Stromal cell of bone marrow (primary cell): ENCODE measurements at regions not wholly inside any gene's neighbourhood (a gene's known extent, or its start where the extent isn't known, plus 50 kb on each side); places are given as distances from the start of the nearest gene placed in this dataset.
A peak's percentile ranks its signal among the peaks of the same experiment; 100 is the strongest.
"Not testable (repeated sequence)": the region's sequence is repeated elsewhere in the genome, so short reads cannot be mapped to it uniquely, and the experiment has no call there.

Experiments
- DNase-seq: peaks from one replicate; pipeline ENCODE4 v3.0.0-alpha.2; 2012; ENCODE audit warnings: low read depth

DNA sequence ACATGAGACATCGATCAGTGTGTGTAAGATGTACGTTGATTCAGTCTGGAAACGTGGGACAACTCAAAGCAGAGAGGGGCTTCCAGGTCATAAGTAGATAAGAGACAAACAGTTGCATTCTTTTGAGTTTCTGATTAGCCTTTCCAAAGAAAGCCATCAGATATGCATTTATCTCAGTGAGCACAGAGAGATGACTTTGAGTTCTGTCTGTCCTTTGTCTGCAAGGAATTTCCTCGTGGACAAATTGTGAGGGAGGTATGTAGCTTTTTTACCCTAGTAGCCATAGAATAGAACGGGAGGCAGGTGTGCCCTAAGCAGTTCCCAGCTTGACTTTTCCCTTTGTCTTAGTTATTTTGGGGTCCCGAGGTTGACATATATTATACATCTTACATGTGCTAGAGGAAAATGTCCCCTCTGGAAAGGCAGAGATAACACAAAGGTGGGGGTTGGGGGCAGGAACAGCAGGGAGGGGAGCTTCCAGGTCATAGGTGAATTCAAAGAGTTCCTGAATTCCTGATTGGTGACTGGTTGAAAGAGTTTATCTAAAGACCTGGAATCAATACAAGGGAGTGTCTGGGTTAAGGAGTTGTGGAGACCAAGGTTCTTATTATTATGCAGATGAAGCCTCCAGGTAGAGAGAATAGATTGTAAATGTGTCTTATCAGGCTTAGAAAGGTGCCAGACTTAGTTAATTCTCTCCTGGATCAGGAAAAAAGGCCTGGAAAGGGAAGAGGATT lies 237.0 kb downstream of the NFATC2 start:
- no peak for DNase-seq

DNA sequence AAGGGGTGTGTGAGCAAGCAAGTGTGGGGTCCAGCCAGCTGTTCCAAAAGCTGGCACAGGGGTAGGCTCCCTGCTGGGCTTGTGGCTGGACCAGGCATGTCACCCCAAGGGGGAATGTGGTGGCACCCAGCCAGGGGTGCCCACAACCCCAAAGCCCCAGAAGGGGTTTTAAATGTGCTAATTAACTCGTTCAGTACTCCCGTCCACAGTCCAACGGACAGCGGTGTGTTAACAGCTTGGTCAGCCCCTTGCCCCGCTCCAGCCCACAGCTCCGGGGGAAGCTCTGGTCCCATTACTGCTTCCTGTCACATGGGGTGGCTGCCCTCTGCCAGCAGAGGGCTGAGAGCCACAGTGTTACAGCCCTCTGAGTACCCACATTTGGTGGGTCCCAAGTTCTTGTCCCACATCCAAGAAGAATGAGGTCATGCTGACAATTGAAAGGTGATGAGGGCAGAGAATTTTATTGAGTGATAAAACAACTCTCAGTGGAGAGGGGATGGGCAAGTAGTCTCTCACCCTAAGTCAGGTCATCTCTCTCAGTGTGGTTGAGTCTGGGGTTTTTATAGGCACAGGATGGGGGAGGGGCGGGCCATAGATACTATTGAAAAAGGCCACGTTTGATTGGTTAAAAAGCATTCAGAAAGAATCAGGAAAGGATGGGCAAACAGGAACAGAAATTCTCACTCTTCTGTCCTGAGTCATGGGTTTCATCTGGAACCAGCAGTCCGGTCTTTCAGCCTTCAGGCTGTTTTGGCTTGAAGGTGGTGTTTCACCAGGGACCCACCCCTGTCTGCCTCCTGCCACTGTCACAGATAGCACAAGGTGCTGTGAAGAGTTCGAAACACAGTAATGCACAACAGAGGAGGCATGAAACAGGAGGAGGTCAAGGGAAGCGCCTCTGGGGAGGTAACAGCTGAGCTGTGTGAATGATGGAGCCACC lies 238.5 kb downstream of the NFATC2 start:
- DNase-seq, result no peak

DNA sequence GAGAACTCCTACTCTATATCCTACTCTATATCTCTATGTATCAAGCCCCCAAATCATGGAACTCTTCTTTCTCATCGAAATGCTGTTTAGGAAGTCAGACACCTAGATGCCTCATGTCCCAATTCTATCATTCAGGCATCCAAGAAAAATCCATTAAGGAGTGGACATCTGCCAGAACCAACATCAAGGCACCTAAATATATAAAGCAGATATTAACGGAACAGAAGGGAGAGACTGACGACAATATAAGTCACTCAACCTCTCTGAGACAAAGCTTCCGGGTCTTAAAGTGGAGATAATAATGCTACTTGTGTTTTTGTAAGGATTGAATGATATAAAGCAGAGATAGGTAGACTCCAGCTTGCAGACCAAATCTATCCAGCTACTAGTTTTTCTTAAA lies 241.5 kb downstream of the NFATC2 start:
- DNase-seq, result no peak

DNA sequence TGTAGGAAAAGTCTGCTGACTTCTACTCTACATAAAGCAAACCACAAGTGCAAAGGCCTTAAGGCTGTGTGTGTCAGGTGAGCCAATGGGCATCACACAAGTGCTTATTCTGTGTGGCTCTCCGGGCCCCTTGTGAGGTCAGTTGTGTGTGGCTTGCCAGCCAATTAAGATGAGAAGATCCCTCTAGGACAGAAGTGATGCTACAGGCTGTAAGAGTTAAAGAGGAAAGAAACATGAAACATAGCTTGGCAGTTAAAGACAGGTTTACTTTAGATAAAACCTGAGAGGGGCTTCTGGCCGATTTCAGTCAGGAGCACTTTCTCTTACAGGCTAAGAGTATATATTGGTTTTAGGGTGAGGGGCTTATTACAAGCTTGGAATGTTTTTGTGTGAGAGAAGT lies 242.4 kb downstream of the NFATC2 start:
- DNase-seq, result no peak

DNA sequence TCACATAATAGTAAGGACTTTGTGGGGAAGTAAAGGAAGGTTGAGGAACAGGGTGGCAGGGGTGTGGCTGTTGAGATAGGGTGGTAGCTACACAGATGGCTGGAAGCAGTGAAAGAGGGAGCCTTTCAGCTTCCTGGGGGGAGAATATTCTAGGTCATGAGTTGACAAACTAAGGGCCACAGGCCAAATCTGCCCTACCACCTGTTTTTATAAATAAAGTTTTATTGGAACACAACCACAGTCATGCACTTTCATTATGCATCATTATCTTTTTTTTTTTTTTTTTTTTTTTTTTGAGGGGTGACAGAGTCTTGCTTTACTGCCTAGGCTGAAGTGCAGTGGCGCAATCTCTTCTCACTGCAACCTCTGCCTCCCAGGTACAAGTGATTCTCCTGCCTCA lies 243.1 kb downstream of the NFATC2 start:
- DNase-seq, result no peak

DNA sequence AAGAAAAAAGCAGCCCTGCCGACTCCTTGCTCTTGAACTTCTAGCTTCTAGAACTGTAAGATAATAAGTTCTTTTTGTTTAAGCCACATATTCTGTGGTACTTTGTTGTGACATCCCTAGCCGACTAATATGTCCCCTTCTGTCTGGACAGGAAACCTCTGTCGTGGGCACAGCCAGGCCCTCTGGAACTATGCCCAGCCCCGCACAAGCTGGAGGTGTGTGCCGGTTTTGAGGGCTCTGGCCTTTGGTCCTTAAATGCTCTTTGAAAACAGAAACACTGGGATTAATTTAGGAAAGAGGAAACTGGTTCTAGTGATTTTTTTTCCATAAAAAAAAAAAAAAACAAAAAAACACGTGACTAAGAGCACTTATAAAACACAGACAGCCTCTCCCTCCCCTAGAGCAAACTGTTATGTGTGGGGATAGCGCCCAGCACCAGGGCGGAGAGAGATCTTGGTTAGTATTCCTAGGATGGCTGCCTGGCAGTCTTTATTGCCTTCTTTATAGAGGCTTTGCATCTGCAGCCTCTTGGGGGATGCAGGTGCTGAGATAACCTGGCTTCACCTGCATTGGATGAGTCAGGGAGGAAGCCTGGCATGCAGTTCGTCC lies 244.3 kb downstream of the NFATC2 start:
- no peak for DNase-seq

DNA sequence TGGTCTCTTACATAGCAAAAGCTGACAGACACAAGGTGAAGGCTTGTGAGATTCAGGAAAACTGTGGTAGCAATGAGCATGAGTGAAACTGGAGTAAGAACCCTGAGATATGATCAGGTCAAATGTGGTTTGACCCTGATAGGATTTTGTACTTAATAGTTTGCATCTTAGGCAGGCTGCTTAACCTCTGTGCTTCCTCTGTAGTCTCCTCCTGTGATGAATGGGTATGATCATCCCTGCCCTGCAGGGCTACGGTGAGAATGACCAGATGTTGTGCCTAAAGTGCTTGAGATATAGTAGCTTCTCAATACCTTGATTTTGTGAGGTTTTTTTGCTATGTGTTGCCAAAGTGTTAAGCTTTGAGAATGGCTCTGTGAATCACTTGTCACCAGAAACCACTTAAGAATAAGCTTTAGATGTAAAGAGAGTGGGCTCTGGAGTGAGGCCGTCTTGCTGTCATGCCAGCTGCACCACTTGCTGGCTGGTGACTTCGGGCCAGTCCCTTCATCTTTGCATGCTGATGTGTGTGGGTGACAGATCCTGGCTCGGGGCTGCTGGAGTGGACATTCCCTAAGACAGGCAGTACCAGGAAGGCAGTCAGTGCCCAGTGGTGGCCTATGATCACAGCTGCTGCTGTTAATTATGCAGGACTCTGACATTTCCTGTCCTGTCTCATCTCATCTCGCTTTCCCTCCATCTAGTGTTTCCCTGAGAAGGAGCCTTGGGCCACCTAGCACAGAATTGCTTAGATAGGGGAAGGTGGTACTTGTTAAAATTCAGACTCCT lies 254.7 kb downstream of the NFATC2 start:
- DNase-seq, result no peak

DNA sequence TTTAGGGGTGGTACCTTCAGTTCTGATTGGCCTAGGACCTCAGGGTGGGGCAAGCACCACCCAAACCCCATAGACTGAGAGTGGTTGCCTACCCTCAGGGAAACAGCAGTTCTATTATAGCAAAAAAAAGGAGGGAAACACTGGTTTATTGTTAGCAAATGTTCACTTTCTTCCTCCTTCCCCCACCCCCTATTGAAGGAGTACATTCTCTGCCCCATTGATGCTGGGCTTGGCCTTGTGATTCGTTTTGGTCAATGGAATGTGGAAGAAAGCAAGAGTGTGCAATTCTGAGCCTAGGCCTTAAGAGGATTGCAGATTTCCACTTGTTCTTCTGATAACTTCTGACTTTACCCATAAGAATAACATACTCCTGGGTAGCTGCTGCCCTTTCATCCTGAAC lies 255.8 kb downstream of the NFATC2 start:
- no peak for DNase-seq

DNA sequence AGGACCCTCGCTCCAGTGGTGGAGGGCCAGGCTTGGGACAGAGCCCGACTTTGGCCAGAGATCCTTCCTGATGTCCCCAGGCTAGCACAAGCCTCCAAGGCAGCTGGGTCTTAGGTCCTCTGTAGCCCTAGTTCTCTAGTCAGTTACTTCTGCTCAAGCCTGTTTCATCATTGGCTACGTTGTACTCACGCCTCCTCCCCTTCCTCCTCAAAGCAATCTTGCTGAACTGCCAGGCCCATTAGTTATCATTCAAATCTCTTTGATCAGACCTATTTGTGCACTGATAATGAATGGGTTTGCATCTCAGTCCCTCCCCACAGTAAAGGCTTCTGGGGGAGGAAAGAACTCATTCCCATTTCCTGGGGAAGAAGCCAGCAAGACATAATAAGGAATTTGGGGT lies 256.8 kb downstream of the NFATC2 start:
- DNase-seq, result no peak

DNA sequence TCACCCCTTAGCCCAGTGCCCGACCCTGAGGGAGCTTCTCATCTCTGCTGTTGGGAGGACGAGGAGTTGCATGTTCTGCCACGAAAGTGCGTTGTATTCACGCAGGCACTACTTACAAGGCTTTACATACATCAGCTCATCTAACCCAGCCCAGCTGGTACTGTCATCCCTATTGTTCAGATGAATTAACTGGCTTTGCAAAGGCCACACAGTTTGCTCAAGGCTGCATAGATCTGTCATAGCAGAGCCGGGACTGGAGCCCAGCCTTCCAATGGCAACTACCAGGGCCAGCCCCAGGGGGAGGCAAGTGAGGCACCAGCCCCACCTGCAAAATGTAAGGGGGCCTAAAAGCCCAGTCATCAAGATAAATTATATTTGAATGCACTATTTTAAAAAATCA lies 257.6 kb downstream of the NFATC2 start:
- DNase-seq, result no peak

DNA sequence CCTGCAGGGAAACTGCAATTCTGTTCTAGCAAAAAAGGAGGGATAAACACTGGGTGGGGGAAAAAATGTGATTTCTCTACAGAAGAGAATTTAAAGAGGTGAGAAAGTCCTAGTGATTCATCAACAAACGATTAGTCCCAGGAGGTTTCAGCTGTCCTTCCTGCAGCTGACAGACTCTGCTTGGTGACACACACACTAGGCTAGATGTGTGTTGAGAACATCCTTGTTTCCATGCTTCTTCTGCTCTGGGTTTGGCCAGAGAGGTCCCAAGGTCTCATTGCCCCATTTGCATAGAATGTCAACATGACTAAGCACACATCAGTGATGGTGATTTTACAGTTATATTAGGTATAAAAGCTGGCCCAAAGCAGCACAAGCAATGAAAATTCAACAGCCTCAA lies 258.3 kb downstream of the NFATC2 start:
- no peak for DNase-seq

DNA sequence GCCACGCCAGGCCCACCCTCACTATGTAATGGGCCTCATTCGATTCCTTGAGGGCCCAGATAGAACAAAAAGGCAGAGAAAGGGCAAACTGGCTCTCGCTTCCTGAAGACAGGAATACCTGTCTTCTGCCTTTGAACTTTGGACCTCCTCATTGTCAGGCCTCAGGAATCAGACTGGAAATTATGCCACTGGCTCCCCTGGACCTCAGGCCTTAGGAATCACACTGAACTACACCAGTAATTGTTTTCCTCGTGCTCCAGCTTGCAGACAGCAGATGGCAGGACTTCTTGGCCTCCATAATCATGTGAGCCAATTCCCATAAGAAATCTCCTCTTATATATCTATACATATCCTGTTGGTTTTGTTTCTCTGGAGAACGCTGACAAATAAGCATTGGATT lies 258.6 kb upstream of the KCNG1 start:
- DNase-seq, result no peak

DNA sequence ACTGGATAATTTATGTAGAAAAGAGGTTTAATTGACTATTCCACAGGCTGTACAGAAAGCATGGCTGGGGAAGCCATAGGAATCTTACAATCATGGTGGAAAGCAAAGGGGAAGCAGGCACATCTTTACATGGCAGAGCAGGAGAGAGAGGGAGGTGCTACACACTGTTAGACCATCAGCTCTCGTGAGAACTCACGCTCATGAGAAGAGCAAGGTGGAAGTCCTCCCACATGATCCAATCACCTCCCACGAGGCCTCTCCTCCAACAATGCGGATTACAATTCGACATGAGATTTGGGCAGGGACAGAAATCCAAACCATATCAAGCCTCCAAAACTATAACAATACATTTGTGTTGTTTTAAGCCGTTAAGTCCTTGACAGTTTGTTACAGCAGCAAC lies 257.1 kb upstream of the KCNG1 start:
- DNase-seq, result no peak

DNA sequence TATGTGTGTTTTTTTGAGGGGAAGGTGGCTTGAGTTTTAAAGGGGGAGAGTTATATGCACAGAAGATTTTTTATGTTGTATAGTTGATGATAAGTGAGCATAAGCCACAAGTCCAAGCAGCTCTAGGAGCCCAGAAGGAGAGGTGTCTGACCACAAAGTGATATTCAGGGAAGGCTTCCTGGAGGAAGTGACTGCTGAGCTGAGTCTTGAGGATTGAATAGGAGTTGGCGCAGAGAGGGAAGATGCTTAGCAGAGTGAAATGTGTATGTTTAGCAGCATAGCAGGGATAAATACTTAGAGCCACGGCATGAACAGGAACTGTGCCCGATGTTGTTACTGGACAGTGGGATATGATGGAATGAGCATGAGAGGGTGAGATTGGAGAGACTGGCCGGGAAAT lies 255.1 kb upstream of the KCNG1 start:
- DNase-seq, result no peak

DNA sequence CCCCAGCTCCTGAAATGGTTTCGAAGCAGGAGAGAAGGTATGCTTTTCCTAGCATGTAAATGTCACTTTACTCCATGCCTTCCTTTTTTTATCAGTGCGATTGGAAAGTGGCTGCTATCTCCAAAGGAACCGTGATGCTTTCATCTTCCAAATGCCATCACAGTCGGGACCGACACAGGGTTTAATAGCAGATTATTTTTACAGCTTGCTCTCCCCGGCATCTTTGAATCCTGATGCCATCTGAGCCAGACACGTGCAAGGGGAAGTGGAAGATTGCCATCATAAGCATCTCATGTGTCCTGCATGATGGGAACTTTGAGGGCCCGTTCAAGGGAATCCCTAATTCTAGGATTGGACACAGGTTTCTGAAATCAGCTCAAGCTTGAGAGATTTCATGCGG lies 253.4 kb upstream of the KCNG1 start:
- no peak for DNase-seq

DNA sequence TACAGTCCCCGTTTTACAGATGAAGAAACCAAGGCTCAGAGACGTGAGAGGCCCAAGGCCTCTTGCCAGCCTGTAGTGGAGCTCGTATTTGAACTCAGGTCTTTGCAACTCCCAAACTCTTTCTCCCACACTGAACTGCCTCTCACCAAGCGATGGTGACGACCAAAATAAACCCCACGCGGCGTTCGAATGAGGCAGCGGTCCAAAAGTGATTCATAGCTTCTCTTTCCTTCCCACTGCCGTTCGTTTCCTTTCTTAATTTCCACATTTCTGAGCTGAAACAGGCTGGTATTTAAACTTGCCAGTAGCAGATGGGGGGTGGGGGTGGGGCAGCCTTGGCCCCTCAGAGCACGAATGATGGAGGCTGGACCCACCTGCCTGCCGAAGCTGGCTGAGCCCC lies 252.9 kb upstream of the KCNG1 start:
- peak; percentile 54 for DNase-seq

DNA sequence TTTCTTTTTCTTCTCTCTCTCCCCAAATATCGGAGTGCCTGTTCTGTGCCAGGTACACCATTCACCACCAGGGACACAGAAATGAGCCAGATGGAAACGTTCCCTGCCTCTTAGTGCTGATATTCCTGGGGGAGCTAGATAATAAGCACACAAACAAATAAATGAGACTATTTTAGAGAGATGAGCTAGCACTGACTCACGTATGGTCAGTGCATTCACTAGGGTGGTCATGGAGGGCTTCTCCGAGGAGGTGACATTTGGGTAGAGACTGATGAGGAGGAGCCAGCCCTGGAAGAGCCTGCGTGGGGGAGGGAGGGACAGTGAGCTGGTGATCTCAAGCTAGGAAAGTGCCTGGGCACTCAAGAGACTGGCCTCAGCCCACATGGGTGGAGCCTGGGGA lies 252.3 kb upstream of the KCNG1 start:
- no peak for DNase-seq

DNA sequence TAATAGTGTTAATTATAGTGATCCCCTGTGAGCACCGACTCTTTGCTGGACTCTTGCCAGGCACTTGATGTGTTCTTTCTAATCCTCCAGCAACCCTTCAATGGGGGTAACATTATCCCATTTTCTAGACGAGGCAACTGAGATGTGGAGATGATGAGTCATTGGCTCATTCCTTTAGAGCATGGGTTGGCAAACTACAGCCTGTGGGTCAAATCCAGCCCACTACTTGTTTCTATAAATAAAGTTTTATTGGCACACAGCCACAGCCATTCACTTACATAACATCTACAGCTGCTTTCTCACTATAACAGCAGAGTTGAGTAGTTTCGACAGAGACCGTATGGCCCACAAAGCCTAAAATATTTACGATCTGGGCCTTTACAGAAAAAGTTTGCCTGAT lies 249.5 kb upstream of the KCNG1 start:
- DNase-seq, result peak; percentile 20

DNA sequence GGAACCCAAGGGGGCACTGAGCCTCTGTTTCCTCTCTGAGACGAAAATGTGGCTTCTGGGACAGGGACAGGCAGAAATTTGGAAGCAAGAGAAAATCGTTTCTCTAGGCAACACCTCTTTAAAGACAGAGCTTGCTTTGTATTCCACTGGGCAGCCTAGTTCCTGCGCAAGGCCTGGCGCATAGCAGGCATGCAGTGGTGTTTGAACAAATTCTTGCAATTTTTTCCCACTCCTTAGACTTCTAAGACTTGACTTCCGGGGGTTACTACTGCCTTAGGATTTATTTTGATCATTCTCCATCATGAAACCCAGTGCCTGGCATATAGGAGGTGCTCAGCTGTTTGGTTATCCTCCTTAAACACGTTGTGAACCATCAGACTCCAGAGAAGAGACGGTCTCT lies 249.0 kb upstream of the KCNG1 start:
- no peak for DNase-seq

DNA sequence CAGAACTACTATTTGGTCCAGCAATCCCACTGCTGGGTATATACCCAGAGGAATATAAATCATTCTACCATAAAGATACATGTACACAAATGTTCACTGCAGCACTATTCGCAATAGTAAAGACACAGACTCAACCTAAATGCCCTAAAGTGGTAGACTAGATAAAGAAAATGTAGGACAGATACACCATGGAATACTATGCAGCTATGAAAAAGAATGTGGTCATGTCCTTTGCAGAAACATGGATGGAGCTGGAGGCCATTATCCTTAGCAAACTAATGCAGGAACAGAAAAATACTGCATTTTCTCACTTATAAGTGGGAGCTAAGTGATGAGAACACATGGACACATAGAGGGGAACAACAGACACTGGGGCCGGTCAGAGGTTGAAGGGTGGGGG lies 248.4 kb upstream of the KCNG1 start:
- not testable (repeated sequence) for DNase-seq

DNA sequence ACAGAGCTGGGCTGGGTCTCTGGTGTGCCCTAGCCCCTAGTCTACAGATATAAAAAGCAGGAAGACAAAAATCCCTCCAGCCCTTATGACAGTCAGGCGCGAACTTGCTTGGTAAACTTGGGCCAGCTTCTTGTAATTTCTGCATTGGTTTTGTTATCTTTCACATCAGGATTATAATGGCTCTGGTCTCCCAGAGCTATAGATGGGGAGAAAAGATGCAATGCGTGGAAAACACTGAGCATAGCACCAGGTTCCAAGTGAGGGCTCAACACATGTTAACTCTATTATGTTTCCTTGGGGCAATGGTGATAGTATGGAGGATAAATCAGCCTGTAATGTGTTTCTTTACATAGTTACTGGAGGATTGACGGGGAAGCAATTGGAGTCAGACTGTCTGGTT lies 246.8 kb upstream of the KCNG1 start:
- DNase-seq, result no peak

DNA sequence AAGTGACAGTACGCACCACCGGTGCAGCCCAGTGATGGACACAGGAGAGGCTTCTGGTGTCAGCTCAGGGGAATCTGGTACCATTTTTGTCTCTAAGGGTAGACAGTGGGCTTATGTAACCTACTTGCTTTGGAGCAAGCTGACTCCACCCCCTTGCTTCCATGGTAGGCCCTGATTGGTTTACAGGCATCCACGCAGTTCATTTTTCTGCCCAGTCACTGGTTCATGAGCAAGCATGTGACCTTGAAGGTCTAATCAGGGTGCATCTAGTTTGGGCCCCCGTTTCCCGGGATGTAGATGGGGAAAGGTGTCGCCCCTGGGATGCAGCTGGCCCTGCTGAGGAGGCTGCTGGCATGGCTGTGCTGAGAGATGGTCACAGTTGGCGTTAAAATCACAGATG lies 244.8 kb upstream of the KCNG1 start:
- no peak for DNase-seq
